ENCODE measurements at regions not wholly inside any gene's neighbourhood (a gene's known extent, or its start where the extent isn't known, plus 50 kb on each side); places are given as distances from the start of the nearest gene placed in this dataset.

- no peak for DNase-seq
These were observed 180.9 kb downstream of the ZNF621 start for GRCh38 chr3:40705663-40706062.

DNA sequence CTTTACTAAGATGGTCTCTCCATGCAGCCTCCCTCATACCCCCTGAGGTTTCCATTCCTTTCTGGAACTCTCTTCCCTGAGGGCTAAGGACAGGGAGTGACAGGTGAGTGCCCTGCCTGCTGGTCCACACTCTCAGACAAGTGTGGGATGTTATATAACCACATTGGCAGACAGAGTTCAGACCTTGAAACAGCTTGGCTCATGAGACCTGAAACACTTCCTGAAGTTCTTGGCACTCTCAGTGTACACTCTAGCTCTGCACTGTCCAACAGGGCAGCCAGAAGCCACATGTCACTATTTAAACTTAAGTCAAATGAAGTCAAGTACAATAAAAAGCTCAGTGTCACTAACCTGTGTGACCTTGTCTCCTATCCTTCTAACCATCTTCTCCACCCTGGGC, 188.5 kb downstream of the ZNF621 start:
- no peak for DNase-seq

DNA sequence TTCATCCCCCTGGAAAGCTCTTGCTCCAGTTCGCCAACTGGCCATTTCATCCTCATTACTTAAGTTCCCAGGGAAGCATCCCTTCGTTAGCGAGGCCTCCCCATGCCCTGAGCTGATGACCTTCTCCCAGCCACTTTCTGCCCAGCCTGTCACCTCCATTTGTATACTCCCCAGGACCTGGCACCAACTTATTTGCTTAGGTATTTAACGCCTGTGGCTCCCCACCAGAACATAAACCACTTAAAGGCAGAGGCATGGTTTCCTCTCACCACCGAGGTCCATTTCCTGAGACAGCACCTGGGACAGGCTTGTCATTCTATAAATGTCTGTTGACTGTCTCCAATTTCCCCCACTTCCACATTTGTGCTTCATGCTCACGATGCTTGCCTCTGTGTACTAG, 189.0 kb downstream of the ZNF621 start:
- no peak for DNase-seq

- no peak for DNase-seq
These were observed 190.1 kb downstream of the ZNF621 start for GRCh38 chr3:40714771-40715345.

- no peak for DNase-seq
These were observed 190.8 kb downstream of the ZNF621 start for GRCh38 chr3:40715551-40715950.

GRCh38 chr3:40717471-40717870, 192.7 kb downstream of the ZNF621 start:
- DNase-seq, result no peak

DNA sequence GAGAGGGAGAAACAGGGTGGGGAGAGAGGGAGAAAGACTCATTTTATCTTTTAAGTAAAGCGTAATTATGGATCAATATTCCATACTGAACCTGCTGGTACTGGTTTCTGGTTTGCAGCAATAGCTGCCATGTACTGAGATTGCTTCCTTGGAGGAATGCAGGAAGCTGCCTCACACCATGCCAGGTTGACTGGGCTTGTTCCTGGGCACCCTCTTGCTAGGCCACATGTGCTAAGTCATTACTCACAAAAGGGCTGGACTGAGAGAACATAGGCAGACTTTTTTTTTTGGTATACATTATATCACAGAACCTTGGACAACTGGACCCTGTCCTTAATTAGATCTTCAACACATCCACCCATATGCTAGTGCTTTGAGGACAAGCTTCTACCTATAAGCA, 193.4 kb downstream of the ZNF621 start:
- no peak for DNase-seq

- DNase-seq, result no peak
These were observed 193.9 kb downstream of the ZNF621 start for GRCh38 chr3:40718681-40719080.

DNA sequence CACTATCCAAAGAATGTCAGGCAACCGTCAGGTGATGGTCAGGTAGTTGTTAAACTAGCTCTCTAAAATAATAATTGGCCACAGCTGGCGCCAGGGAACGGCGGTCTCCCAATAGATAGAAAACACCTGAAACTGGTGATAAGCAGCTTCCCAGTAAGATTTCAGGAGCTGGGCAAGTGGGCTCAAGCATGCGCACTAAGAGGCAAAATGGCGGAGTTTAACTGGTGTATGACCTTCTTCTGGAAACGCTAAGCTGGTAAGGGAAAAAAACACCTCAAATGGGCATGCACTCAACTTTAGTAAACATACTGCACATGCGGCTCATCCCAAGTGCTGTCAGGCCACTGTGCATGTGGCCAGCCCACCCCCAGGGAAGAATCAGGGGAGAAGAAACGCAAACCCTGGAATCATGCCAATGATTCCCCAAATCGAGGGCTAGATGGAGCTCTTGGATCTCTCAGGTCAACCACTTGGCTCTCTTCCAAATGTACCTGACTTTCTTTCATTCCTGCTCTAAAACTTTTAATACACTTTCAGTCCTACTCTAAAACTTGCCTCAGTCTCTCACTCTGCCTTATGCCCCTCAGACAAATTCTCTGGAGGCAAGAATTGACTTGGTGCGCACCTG, 195.0 kb downstream of the ZNF621 start:
- DNase-seq, result no peak

DNA sequence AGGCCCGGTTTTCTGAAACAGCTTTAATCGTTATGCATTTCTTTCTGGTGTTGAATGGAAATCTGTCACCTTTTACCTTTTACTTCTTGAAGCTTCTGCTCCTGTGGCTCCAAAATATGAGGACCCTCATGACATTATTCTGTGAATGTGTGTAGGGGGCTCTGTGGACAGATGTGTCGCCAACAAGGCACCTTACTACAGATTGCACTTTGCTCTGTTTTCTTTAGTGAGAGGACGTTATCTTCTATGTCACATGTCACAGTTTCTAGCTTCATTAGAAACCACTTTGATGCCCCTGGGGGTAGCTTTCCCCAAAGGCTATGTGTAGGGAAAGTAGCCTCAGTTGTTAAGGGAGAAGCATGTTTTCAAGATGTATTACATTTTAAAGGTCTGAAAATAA, 195.6 kb downstream of the ZNF621 start:
- no peak for DNase-seq

GRCh38 chr3:40720863-40721262, 196.1 kb downstream of the ZNF621 start:
- no peak for DNase-seq

DNA sequence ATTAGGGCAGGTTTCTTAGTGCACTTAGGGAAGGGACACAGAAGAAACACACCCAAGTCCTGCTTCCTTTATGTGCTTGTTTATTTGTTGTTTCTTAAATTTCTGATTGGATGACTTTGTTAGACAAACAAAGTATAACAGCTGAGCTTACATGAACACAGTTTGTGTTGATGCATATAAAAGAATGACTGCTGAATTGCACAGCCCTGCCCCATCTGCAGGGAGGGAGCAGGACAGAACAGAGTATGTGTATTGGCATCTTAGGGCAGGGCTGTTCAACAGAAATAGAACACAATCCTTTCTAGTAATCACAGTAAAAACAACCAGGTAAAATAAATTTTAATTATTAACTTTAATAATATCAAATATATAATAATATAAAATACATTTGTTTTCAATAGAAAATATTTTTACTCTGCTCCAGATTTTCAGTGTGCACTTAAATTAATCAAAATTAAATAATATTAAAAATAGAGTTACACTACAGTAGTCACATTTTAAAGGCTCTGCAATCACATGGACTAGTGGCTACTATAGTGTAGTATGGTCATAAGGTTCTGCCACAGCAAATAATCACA, 198.4 kb downstream of the ZNF621 start:
- no peak for DNase-seq

GRCh38 chr3:40725031-40725430, 200.3 kb downstream of the ZNF621 start:
- no peak for DNase-seq

DNA sequence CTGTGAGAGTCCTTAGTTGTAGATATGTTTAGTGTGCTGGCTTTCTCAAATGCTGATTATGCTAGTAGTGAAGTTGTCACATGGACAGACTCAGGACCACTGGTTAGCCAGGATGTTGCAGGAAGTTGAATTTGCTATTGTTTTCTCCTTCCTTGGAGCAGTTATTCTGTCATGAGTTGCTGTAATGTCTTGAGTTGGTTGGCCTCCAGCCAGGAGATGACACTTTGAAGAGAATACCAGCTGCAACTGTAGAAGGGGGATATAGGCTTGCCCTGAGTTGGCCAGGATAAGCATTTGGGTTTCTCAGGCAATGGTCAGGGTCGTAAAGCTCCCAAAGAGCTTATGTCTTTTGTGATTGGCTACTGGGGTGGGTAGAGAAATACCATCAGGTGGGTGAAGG, 206.7 kb downstream of the ZNF621 start:
- DNase-seq, result no peak

GRCh38 chr3:40736943-40737342, 212.2 kb downstream of the ZNF621 start:
- no peak for DNase-seq

DNA sequence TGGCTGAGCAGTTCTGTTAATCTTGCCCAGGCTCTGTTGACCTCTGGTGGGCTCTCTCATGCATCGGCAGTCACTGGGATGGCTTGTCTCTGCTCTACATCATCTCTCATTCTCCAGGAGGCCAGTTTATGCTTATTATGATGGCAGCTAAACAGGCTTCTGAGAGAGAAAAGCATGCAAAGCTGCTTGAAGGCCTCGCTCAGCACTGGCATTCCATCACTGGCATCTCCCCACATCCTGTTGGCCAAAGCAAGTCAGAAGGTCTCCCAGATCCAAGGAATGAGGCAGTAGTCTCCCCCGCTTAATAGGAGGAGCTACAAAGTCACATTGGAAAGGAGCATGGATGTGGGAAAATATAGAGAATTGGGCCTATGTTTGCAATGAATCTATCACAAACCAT, 212.6 kb downstream of the ZNF621 start:
- no peak for DNase-seq

- no peak for DNase-seq
These were observed 215.2 kb downstream of the ZNF621 start for GRCh38 chr3:40739971-40740370.

DNA sequence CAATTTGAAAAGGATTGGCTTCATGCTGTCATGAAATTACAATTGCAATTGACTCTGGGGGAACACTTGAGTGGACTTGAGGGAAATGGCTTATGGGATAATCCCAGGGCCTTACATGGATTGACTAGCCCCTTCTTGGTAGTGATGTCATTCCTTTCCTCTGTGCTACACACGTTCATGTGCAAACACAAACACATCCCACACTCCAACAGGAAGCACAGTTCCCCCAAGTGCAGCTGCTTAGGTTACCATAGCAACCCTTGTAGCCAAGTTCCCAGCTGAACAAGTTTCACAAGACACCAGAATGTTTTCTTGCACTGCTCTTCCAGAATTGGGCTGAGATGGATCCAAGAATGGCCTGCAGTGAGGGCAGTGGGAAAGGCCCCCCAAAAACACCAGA, 217.0 kb downstream of the ZNF621 start:
- DNase-seq, result no peak

DNA sequence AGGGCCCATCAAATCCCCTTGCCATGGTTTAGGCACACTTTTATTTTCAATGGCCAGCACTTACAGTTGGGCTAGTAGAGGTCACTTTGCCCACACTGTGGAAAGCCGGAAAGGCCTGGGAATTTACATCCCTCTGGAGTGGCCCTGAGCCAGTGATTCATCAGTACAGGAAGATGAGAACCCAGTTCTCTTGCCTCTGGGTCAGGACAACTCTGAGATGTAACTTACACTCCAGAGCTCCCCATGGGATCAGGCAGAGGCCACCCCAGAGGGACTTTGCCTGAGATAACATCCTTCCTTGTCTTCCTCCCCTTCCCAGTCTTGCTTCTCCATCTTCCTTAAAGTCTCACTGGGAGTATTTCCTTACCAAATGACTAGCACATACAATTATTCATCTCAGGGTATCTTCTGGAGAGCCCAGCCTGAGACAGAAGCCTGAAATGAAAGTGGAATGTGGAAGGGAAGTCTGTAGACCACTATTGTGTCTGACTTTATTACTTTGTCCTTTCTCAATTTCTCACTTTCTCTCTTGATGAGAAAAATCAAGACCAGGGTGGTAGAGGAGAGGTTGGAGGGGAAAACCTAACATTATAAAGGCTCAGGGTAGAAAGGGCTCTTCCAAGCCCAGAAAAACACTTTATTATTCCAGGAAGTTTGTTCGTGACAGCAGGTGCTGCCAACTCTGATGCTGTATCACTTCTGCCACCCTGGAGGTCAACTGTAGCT, 220.8 kb downstream of the ZNF621 start:
- no peak for DNase-seq

DNA sequence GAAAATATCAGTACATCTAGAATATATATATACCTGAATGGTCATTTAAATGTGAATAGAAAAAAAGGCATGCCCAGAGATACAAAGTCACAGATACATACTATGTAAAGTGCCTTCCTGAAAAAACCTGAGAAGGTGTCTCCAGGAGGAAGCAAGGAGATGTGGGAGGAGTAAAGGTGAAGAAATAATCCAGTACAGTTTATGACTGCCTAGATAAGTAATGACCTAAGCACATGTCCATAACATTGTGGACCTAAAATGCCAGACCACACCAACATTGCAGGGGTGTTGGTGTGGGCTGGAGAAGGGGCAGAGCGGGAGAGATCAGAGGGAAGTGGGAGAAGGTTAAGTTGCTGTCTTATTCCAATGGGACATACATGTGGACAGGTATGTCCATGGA, 226.9 kb downstream of the ZNF621 start:
- no peak for DNase-seq

- no peak for DNase-seq
These were observed 227.7 kb downstream of the ZNF621 start for GRCh38 chr3:40752492-40752891.

- no peak for DNase-seq
These were observed 228.6 kb downstream of the ZNF621 start for GRCh38 chr3:40753291-40753770.

- DNase-seq, result no peak
These were observed 229.2 kb downstream of the ZNF621 start for GRCh38 chr3:40753951-40754350.

DNA sequence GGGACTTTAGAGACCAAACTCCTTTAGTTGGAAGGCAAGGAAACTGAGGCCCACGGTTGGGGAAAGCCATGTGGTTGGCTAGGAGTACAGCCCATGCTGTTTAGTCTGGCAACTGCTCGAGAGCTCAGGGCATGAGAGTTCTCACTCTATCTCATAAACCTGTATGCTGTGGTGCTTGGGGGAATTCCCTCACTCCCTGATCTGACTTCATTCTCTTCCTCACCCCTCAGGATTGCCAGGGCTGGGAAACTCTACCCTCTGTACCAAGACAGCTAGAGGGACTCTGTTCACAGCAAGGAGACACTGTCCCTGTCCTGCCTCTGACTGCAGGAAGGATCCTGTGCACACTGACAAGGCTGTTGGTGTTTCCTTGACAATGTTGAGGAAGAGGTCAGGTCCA, 230.2 kb downstream of the ZNF621 start:
- DNase-seq, result no peak

Data from activated CD4-positive, alpha-beta T cell treated with anti-CD3 and anti-CD28 coated beads, Interleukin-2, amount 50 U/mL, for 16 hours (primary cell).